GM10248 (cell line): ENCODE measurements at regions not wholly inside any gene's neighbourhood (a gene's known extent, or its start where the extent isn't known, plus 50 kb on each side); places are given as distances from the start of the nearest gene placed in this dataset.

ENCODE experiments used
- CTCF ChIA-PET: fragments of 300-600 bp; sonication (Branson Sonifier 250); formaldehyde crosslinking; extraction: SDS; loops from one replicate; lab custom pipeline; 2021; ENCODE audit warnings: antibody characterized with exemption; lab: Yijun Ruan, JAX
- POLR2A ChIA-PET: fragments of 350-650 bp; sonication (Branson Sonifier 250); formaldehyde crosslinking; extraction: SDS; loops from one replicate; lab custom pipeline; 2020; ENCODE audit warnings: antibody characterized with exemption; lab: Yijun Ruan, JAX
- DNase-seq: peaks from one replicate; pipeline ENCODE4 v3.0.0; 2012; ENCODE audit errors: extremely low spot score
- CTCF ChIP-seq: IDR thresholded peaks from 2 replicates; pipeline ENCODE4 v1.5.1; 2012; ENCODE audit warnings: mild to moderate bottlenecking, low read depth; ENCODE audit errors: extremely low read depth, missing control alignments, control extremely low read depth

GRCh38 chr13:21833921-21834320 is 163.0 kb downstream of the FGF9 start:
- TF ChIP-seq CTCF = no peak
- ChIA-PET POLR2A (no interaction called here), CTCF (no interaction called here)
- DNase-seq = no peak

- ChIA-PET POLR2A (no interaction called here), CTCF (no interaction called here)
These were observed 163.6 kb downstream of the FGF9 start for GRCh38 chr13:21834521-21834920.

GRCh38 chr13:21837288-21837687 is 166.4 kb downstream of the FGF9 start:
- CTCF ChIA-PET = no interaction called here
- POLR2A ChIA-PET = no interaction called here
- DNase-seq = no peak
- TF ChIP-seq CTCF = no peak

More at GRCh38 chr13:21834521-21834920, 163.6 kb downstream of the FGF9 start:
- DNase-seq = no peak
- no peak for TF ChIP-seq CTCF

GRCh38 chr13:21837841-21838551 is 167.1 kb downstream of the FGF9 start:
- ChIA-PET CTCF (interaction anchor here (0.6 kb wide), 1 partner anchor 26 kb away, joined by 3 read pairs; no protein-coding TSS in a partner anchor), POLR2A (no interaction called here)
- TF ChIP-seq CTCF = no peak
- no peak for DNase-seq

- TF ChIP-seq CTCF = no peak
- no peak for DNase-seq
- POLR2A ChIA-PET = no interaction called here
- CTCF ChIA-PET = interaction anchor here (1.3 kb wide), 1 partner anchor 38 kb away, joined by 3 read pairs; no protein-coding TSS in a partner anchor
These were observed 175.7 kb downstream of the FGF9 start for GRCh38 chr13:21846605-21847004.

GRCh38 chr13:21849323-21849722 is 178.4 kb downstream of the FGF9 start:
- peak; percentile 35 for TF ChIP-seq CTCF
- ChIA-PET CTCF (interaction anchor here (0.7 to 1.4 kb wide), 4 partner anchors 17 to 947 kb away, joined by 3 to 4 read pairs (median 3); no protein-coding TSS in a partner anchor), POLR2A (no interaction called here)
- peak; percentile 44 for DNase-seq
